ENCODE measurements at regions not wholly inside any gene's neighbourhood (a gene's known extent, or its start where the extent isn't known, plus 50 kb on each side); places are given as distances from the start of the nearest gene placed in this dataset.

DNA sequence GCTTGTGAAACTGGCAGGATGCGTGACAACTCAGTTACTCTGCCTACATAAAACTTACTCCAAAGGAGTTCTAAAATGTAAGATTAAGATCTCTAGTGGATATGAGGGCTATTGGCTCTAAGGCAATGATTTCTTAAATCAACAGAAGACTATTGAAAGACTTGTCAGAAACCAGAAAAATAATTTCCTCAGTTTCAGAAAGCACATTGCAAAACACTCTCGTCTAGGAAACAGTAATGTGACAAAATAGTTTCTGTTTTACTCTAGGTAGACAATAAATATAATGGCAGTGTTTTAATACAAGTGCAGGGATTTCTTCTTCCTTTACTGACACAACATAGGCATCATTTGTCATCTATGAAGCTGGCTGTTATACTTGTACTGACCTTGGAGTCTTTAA lies 230.1 kb downstream of the KCTD12 start:
- TF ChIP-seq, protein P1, sequence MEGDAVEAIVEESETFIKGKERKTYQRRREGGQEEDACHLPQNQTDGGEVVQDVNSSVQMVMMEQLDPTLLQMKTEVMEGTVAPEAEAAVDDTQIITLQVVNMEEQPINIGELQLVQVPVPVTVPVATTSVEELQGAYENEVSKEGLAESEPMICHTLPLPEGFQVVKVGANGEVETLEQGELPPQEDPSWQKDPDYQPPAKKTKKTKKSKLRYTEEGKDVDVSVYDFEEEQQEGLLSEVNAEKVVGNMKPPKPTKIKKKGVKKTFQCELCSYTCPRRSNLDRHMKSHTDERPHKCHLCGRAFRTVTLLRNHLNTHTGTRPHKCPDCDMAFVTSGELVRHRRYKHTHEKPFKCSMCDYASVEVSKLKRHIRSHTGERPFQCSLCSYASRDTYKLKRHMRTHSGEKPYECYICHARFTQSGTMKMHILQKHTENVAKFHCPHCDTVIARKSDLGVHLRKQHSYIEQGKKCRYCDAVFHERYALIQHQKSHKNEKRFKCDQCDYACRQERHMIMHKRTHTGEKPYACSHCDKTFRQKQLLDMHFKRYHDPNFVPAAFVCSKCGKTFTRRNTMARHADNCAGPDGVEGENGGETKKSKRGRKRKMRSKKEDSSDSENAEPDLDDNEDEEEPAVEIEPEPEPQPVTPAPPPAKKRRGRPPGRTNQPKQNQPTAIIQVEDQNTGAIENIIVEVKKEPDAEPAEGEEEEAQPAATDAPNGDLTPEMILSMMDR (IDR thresholded peaks at IDR 0.05), result no peak
- no peaks in the 10 kb centered on the region for H3K9me3 ChIP-seq
- no peak overlapping the region for H3K4me3 ChIP-seq
- no peak for DNase-seq (ENCODE audit: low spot score)
- no peak overlapping the region for H3K27ac ChIP-seq
- H3K36me3 ChIP-seq, result no peaks in the 10 kb centered on the region
- H3K27me3 ChIP-seq, result no peaks in the 10 kb centered on the region
- no peaks in the 10 kb centered on the region for H3K4me1 ChIP-seq

DNA sequence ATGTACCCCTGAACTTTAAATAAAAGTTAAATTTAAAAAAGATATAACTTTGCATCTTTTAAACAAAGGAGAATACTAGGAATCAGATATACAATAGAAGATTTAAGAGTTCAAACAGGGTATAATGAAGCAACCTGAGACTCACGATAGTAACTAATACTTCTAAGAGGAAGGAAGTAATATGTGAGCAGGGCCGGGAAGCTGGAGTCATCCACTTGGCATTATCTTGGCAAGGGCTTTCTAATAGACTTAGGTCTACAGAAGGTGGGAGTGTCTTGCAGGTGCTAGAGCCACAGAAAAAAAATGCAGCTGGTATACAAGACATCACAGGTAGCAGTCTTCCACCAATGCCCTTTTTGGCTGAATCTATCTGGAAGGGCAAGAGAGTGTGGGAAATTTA lies 231.9 kb downstream of the KCTD12 start:
- Histone ChIP-seq H3K36me3 (no peaks in the 10 kb centered on the region), H3K27me3 (no peaks in the 10 kb centered on the region), H3K27ac (no peak overlapping the region), H3K9me3 (no peaks in the 10 kb centered on the region), H3K4me3 (no peak overlapping the region), H3K4me1 (no peaks in the 10 kb centered on the region)
- TF ChIP-seq, protein P1 (IDR thresholded peaks at IDR 0.05), result no peak
- no peak for DNase-seq (ENCODE audit: low spot score)

DNA sequence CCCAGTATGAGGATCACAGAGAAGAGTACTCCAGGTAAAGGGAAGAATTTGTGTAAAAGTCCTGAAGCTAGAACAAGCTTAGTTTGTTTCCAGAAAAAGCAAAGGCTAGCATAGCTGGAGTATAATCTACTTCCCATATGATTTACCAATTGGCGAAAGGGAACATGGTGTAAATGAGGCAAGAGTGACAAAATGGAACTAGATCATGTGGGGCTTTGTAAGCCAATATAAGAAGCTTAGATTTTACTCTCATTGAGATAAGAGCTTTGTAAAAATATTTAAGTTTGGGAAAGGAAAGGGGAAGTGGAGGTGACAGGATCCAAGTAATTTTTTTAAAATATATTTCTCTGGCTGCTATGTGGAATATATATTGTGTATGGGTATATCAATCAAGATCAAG lies 234.9 kb downstream of the KCTD12 start:
- no peak for DNase-seq (ENCODE audit: low spot score)
- TF ChIP-seq, protein P1 (IDR thresholded peaks at IDR 0.05), result no peak
- Histone ChIP-seq H3K4me1 (no peaks in the 10 kb centered on the region), H3K4me3 (no peak overlapping the region), H3K27me3 (no peaks in the 10 kb centered on the region), H3K27ac (no peak overlapping the region), H3K36me3 (no peaks in the 10 kb centered on the region), H3K9me3 (no peaks in the 10 kb centered on the region)

GRCh38 chr13:76647550-76647949 lies 238.7 kb downstream of the KCTD12 start:
- H3K9me3 ChIP-seq, result no peaks in the 10 kb centered on the region
- no peaks in the 10 kb centered on the region for H3K4me1 ChIP-seq
- TF ChIP-seq, protein P1 (IDR thresholded peaks at IDR 0.05), result no peak
- no peaks in the 10 kb centered on the region for H3K36me3 ChIP-seq
- no peak overlapping the region for H3K4me3 ChIP-seq
- no peak for DNase-seq (ENCODE audit: low spot score)
- H3K27me3 ChIP-seq, result no peaks in the 10 kb centered on the region
- no peak overlapping the region for H3K27ac ChIP-seq

- TF ChIP-seq, protein P1 (IDR thresholded peaks at IDR 0.05), result no peak
- Histone ChIP-seq H3K27me3 (no peaks in the 10 kb centered on the region), H3K36me3 (no peaks in the 10 kb centered on the region), H3K4me1 (no peaks in the 10 kb centered on the region), H3K4me3 (no peak overlapping the region), H3K9me3 (no peaks in the 10 kb centered on the region), H3K27ac (no peak overlapping the region)
- no peak for DNase-seq (ENCODE audit: low spot score)
Measured at GRCh38 chr13:76646946-76647345, 239.3 kb downstream of the KCTD12 start.

DNA sequence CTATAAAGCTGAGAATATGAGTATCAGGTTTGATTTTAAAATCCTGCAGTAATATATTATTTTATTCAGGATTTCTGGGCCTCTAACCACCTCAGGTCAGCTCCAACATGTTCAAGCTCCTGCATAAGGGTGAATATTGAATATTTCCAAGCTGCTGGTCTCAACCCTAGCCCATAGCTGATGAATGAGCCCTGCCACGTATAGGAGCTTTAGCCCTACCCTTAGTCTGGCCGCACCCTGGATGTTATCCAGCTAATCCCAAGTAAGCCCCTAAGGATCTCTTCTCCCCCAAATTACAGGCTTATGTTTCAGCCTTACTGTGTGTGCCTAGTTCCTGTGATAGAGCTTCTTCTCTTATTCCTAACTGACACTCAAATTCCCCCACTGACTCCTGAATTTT lies 240.6 kb downstream of the KCTD12 start:
- H3K27me3 ChIP-seq, result no peaks in the 10 kb centered on the region
- no peaks in the 10 kb centered on the region for H3K36me3 ChIP-seq
- TF ChIP-seq, protein P1 (IDR thresholded peaks at IDR 0.05), result no peak
- no peak for DNase-seq (ENCODE audit: low spot score)
- no peak overlapping the region for H3K27ac ChIP-seq
- no peaks in the 10 kb centered on the region for H3K4me1 ChIP-seq
- no peak overlapping the region for H3K4me3 ChIP-seq
- no peaks in the 10 kb centered on the region for H3K9me3 ChIP-seq

All from right atrium auricular region (tissue), 2 donors.